Fibroblast of skin of left biceps (primary cell): ENCODE measurements at regions not wholly inside any gene's neighbourhood (a gene's known extent, or its start where the extent isn't known, plus 50 kb on each side); places are given as distances from the start of the nearest gene placed in this dataset.
A peak's percentile ranks its signal among the peaks of the same experiment; 100 is the strongest.
"Not testable (repeated sequence)": the region's sequence is repeated elsewhere in the genome, so short reads cannot be mapped to it uniquely, and the experiment has no call there.

Experiments used
- DNase-seq, 2 experiments: peaks; one replicate each; pipeline ENCODE4 v3.0.0-alpha.2; 2013; ENCODE audit warnings: low read depth in 2 of 2

DNA sequence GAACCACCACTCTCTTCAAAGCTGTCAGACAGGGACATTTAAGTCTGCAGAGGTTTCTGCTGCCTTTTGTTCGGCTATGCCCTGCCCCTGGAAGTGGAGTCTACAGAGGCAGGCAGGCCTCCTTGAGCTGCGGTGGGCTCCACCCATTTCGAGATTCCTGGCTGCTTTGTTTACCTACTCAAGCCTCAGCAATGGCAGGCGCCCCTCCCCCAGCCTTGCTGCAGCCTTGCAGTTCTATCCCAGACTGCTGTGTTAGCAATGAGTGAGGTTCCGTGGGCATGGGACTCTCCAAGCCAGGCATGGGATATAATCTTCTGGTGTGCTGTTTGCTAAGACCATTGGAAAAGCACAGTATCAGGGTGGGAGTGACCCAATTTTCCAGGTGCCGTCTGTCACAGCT, 417.2 kb downstream of the KIF20B start:
- DNase-seq, result not testable (repeated sequence)

DNA sequence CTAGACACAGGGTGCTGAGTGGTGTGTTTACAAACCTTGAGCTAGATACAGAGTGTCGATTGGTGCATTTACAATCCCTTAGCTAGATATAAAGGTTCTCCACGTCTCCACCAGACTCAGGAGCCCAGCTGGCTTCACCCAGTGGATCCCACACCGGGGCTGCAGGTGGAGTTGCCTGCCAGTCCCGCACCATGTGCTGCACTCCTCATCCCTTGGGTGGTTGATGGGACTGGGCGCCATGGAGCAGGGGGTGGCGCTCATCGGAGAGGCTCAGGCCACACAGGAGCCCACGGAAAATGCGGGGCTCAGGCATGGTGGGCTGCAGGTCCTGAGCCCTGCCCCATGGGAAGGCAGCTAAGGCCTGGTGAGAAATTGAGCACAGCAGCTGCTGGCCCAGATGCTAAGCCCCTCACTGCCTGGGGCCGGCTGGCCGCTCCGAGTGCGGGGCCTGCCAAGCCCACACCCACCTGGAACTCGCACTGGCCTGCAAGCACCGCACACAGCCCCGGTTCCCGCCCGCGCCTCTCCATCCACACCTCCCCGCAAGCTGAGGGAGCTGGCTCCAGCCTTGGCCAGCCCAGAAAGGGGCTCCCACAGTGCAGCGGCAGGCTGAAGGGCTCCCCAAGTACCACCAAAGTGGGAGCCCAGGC, 418.4 kb downstream of the KIF20B start:
- DNase-seq, result not testable (repeated sequence)

DNA sequence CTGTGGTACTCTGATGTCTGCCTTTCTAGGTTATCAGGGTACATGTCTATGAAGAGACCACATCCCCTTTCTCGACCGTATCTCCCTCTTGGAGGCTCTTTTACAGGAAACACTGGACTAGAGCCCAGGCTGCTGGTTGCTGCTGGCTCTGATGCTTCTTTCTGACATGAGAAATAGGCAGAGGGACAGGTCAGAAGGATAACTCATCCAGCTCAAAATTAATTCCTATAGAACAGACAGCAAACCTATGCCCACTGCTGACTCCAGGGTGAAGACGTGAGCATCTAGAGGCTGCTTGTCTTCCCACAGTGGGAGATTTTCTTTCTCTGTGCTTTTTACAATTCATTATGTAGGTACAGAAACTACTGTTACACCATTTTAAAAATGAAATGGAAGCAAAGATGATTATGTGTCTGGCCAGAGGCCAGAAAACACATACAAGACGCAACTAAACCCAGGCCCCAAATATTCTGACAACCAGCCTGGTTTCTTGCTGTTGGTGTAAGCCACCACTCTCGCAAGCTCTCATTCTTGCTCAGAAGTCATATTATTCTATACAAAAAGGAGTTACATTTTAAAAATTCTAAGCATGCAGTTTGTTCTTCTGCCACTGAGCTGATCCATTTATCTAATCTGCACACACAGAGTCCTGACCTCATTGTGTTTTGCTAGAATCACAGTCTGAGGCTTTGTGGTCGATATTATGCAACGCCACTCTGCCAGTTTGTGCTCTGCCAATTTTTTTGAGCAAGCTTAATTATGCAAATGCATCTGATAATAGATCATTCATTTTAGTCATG, 424.3 kb downstream of the KIF20B start:
- DNase-seq, result peak; percentile 59 to 60

DNA sequence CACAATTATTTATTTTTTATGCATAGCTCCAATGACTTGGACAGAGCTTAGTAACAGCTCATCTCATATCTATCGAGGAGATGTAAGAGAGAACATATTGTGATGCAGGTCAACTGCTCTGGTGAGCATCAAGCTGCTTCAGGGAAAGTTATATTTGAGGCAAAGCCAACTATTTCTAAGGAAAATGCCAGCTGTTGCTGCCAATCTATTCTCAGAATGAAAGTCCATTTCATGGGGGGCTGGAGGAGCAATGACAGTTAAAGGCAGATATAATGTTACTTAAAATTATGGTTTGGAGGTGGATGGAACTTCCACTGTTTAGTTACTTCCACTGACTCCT, 424.8 kb downstream of the KIF20B start:
- no peak for DNase-seq

DNA sequence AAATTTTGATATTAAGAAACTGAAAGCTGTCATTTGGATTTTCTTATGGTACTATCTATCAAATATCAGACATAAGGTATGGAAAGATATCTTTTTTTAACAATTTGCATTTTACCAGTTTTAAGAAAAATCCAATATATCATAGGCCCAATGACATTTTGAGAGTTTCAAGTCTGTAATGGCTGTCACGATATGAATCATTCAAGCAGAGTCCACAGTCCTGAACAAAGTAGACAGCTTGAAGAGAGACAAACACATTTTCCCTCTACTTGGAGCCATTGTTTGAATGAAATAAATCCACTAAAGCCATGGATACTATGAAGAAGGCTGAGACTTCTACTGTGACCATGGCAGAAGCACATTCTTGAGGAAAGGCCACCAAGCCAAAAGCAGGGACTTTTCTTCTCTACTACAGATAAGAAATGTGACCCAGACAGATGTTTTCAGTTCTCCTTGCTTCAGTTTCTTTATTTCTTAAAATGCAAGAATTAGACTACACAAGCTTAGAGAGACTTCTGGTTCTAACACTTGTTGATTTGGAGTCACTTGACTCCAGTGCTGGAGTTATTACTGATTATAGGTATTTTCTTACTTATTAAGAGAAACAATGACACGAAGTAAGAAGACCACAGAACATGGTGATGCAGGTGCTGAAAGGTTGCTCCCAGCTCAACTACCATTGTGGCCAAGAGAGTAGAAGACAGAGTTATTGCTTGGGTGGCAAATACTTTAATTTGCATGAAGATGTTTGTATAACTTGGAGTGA, 429.1 kb downstream of the KIF20B start:
- no peak for DNase-seq

DNA sequence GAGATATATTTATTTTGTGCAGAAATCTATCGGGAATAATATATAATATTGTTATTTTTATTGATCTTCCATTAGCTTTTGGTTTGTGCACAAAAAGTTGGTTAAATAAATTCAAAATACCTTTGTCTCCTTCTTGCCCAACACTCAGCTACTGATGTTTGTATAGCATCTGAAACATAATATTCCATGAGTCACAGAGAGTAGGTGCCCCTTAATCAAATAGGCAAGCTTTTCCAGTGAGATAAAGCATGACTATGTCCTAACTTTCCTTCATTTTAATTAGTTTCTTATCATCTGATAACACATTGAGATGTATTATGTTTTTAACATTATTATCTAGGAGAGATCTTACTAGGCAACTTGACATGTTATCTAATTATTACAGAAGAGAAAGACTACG, 432.2 kb downstream of the KIF20B start:
- no peak for DNase-seq

DNA sequence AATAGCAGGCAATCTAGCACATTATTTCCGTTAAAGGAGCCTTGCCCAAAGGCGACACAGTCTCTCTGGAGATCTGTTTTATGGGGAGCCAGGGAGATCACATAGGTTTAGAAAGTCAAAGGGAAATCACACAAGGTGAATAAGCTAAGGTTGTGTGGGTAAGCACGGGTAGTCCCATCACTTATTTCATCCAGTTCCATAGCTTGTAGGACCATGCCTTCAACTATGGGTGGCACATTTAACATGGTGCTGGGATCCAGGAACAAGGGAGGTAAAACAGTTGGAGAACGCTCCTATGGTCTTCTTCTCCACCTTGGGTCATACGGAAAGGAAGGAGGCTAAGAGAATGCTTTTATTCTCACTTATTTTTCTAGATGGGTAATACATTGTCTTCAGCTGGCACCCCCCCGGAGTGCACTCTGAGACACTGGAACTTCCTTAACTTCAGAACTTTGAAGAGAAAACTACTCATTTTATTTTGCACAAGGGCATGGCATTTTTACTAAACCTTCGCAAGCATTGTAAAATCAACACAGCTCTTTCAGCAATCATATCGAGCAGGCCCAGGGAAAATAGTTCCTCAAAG, 435.4 kb downstream of the KIF20B start:
- no peak for DNase-seq

DNA sequence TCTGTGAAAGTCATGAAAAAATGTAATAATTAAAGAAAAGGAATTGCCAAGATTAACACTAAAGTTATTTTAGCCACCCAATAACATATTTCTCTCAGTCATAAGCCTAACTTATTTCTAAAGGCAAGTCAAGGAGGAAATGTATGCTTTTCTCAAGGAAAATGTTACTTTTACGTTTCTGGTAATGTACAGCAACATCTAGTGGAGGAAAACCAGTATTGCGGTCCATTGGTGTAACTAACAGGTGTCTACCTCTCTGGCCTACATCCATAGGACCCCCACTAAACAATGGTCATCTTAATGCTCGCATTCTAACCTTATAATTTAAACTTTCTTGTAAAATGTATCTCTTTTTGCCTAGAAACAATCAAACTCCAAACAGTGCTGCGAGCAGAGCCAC, 437.5 kb downstream of the KIF20B start:
- no peak for DNase-seq

DNA sequence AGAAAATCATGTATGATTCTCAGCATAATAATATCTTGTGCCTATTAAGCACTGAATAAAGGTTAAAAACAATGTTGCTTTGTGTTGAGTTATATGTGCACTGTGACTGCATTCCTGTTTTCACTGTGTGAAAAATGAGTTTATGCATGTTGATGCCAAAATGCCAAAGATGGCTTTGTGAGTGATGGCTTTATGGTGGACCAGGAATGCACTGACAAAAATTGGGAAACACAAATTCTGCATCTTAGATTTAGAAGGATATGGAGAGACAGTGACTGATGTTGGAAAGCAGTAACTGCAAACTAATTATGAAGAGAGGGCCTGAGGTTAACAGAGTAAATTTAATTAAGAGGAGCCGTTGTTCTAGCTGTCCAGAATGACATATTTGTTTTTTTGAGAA, 440.4 kb downstream of the KIF20B start:
- no peak for DNase-seq

DNA sequence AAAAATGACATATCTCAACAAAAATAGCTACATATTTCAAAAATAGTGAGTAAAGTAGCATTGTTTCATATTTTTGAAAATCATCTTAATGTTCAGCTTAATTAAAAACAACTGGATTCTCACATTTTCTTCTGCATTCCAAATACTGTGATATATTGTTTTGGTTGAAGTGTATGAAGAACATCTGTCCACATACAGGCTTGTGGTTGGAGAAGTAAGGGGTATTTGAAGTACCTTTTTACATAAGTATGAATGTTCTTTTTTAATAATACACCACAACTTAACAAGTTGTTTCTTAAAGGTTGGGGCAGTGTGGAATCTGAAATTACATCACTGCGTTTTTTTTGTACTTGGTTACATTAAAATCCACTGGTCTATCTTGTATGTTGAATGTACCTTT, 442.5 kb downstream of the KIF20B start:
- DNase-seq, result peak in 1 of 2 experiments; percentile 54

DNA sequence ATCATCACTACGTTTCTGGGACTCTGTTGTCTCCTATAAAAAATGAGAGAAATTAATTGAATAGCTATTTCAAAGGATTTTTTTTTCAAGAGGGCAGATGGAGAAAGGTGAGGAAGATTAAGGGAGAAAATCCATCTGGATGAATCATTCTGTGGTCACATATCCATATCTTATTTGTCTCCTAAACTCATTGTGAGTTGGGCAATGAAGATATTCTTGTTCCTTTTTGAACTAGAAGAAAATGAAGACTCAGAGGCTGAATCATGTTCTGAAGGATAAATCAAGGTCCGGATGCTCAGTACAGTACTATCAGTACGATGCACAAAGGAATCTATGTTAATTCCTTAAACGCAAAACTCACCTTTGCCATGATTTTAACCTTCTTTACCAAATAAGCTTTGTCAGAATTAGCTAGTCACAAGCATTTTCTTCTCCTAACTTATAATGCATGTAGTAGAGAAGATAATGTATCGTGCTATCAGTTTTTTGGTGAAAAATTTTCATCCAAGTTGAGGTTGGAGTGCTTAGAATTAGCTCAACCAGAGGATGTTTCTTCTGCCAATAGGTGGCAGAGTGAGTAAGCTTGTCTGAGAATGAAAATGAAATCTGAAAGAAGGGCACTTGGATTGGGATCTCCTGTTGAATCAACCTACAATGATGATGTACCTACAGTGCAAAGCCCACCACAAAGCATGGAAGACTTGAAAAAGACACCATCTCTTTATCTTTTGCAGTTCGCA, 446.9 kb downstream of the KIF20B start:
- DNase-seq, result no peak

DNA sequence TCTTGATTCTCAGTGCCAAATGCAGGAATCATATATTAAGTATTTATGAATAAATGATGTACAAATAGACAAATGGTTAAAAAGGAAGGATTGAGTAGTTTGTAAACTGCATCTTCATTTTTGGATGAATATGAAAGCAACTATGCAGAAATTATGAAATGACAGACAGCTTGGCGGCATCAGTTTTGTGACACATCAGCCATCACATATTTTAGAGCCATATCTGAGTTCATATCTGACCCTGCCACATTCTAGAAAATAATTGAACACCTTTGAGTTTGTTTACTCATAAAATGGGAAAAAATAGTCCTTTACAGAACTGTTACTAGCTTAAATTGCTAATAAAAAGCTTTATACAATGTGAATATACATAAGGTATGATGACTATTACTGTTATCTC, 448.2 kb downstream of the KIF20B start:
- no peak for DNase-seq

DNA sequence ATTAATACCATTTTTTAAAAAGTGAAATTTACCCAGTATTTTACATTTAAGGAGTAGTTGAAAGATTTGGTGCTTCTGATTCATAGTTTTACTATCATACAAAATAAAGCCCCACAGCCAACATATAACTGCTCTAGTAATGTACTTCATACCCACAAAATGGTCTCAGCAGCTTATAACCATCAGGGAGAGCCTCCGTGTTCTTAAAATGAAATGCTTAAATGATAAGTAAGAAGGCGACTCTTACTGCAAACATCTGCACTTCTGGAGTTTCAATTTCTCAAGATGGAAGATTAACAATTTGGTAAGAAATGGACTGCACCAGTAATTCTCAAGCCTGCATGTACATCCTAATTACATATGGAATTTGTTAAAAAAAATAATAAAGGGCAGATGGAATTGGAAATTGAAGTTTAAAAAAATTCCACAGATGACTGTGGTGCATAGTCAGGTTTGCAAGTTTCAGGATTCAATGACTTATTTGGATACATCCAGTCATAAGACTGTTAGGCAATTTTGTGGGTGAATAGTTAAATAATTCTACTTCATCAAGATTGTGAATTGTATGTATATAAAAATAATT, 461.0 kb downstream of the KIF20B start:
- peak; percentile 96 to 98 for DNase-seq

DNA sequence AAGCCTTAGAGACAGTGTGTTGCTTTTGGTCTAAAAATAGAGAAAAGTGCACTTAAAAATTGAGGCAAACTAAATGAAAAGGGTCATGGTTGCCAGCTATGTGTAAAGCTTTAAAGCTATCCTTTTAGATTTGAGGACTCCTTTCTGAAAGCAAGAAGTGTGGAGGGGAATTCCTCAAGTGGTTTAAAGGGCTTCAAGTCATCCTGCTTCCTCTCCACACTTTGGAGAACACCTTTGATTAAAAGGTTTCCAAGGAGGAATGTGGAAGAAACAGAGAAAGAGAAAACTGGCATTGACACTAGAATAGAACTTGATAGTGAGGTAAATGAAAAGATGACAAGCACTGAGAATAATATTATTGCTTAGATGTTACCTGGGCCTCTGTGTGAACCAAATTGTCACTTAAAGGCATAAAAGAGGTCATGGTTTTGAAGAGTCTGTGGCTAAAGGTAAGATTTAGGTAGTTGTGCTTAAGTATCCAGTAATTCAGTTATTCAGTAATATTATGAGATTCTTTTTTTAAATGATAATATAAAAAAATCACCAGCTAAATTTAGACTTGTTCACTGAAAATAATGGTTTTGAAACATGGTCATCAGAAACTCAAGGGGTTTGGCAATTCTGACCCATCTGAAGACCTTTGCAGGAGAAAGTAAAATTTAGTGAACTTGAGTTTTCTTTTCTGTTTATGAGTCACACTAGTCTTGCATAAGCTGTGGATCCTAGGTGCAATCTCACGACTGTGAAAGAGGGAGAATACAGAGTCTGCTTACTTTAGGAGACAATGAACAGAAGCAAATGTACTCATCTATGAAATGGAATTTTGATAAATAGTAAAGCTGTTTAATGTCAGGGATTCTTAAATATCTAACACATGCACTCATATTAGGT, 466.0 kb downstream of the KIF20B start:
- no peak for DNase-seq

DNA sequence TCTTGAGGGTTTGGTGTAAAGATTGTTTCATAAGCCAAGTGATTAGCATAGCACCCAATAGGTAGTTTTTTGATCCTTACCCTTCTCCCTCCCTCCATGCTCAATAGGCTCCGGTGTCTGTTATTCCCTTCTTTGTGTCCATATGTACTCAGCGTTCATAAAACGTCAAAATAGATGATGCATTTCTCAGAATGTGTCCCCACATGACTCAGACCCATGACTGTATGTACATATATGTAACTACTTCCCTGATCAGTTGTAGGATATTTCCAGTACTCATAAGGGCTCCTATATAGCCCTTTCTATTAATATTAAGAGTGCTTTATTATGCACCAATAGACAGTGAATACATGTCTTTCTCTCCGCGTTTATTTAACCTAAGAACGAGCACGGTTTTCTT, 466.9 kb downstream of the KIF20B start:
- no peak for DNase-seq

DNA sequence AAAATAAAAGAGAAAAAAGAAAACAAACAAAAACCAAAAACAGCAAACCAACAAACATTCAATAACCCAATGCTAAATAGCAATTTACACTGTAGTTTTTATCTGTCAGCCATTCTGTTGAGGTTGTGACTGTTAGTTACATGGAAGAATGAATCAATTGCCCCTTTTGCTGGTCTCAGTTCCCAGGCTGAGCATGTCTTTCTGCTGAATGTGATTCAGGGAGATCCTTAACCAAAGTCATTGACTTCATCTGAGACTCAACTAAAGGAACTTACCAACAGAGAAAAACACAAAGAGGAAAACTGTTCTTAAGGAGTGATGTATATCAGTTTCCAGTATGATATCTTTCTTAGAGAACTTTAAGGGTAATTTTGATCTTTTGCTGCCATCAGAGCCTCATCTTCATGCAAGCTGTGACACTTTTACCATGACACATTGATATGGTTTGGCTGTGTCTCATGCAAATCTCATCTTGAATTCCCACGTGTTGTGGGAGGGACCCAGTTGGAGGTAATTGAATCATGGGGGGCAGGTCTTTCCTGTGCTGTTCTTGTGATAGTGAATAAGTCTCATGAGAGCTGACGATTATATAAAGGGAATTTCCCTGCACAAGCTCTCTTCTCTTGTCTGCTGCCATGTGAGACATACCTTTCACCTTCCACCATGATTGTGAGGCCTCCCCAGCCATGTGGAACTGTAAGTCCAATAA, 469.8 kb downstream of the KIF20B start:
- DNase-seq, result no peak

DNA sequence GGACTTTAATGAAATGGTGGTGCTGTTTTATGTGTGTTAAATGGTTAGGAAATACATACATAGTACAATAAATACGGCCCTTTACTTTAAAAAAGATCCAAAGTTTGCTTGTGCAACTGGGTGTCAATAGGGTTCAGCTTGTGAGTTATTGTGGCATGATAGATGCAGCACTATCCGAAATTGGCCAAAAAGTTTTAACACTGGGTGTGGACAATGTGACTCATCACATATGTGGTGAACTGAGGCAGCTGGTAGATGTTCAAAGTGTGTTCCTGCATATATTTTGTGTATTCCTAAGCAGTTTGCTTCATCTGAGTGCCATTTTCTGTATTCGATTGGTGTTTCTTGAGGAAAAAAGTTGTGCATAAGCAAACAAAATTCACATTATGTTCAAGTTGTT, 473.1 kb downstream of the KIF20B start:
- DNase-seq, result no peak

DNA sequence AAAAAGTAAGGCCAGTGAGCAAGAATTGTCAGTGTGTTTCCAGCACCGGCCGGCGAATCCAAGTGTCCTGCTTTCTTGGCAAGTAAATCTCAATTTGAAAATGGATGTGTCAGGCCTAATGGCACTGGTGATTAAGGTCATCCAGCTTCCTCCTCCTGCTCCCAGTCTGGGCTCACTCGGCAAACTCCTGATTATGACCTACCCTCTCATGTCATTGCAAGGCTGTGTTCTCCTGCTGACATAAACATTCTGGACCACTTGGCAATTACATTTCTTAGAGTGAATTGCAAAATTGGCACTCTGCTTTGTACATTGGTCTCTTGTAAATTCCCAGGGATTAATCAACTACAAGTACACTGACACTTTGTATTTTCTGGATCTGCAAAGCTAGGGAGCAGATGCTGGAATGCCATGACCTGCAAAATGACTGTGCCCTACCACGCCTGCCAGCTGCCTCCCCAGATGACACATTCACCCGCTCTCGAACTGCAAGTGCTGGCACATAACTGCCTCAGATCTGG, 473.8 kb downstream of the KIF20B start:
- no peak for DNase-seq

DNA sequence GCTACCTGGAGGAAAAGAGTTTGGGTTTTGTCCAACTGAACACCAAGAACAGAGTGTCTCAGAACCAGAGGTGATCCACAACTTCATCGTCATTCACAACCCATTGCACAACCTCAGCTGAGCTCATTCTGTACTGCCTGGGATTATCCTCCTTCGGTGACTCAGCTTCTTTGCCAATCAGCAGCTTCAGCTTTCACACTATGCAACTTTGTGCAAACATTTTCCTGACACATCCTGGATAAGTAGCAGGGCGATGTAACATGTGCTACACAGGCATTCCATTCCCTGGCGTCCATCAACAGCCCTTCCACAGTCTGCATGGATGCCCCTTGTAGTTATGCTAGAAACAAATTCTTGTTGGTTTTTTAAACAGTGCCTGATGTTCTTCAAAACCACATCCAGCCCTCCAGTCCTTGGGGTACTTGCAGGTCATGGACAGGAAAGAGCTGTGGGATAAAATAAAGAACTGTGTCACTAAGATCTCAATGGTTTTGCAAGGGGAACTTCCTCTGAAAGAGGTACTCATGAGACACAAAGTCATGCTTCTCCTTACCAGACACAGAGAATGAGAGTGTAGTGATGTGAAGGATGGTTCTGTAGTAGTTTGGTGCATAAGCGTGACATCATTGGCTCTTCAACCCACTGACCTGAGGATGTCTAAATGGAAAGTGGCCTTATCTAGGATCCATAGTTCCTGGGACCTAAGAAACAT, 478.5 kb downstream of the KIF20B start:
- peak; percentile 98 for DNase-seq
